NT2/D1 (cell line): ENCODE measurements at regions not wholly inside any gene's neighbourhood (a gene's known extent, or its start where the extent isn't known, plus 50 kb on each side); places are given as distances from the start of the nearest gene placed in this dataset.

Experiments used
- YY1 ChIP-seq: IDR thresholded peaks from 2 replicates; pipeline ENCODE4 v1.6.1; 2011; ENCODE audit not compliant: insufficient read length, insufficient read depth
- ZNF274 ChIP-seq: IDR thresholded peaks from 2 replicates; pipeline ENCODE4 v1.6.1; 2011; ENCODE audit warnings: mild to moderate bottlenecking, low read depth, low read length

DNA sequence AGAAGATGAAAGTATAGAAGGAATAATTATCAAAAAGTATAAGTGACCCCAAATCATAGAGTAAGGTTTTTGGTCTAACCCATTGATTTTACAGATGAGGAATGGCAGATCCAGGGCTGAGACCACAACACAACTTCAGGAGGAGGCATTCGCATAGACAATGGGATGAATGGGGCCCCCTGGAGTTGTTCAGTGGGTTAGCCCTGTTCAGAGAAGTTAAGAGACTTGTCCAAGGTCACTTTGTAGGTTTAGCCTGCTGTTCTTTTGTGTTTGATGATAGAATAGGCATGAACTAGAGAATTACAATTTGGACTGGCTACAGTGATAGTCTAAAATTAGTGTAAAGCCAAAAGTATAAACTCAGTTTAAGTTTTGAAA, 233.9 kb downstream of the KCNRG start:
- TF ChIP-seq YY1: no peak
- TF ChIP-seq ZNF274: no peak
